ENCODE measurements at regions not wholly inside any gene's neighbourhood (a gene's known extent, or its start where the extent isn't known, plus 50 kb on each side); places are given as distances from the start of the nearest gene placed in this dataset.
"Not testable (repeated sequence)": the region's sequence is repeated elsewhere in the genome, so short reads cannot be mapped to it uniquely, and the experiment has no call there.

GRCh38 chr1:794310-794709 is 107.9 kb upstream of the OR4F16 start:
- H4K20me1 ChIP-seq (replicated peaks; ENCODE audit: control insufficient read depth, extremely low read depth, insufficient read depth, low read length); intact Hi-C loops (cut with micrococcal nuclease); FAIRE-seq; POLR2A ChIA-PET; H3K4me3 ChIP-seq (replicated peaks in 1 of 3; ENCODE audit: insufficient read depth in 1 of 3, low read depth in 1 of 3, low read length in 3 of 3); H3K9me3 ChIP-seq (replicated peaks; ENCODE audit: control insufficient read depth, insufficient read depth, low read length); BruUV-seq (replicated peaks); H3K4me2 ChIP-seq (ENCODE audit: insufficient read depth, low read length); H2AFZ ChIP-seq (ENCODE audit: low read depth, low read length); dilution Hi-C loops (cut with MboI; ENCODE audit: extremely low pct_ligation_motif_present, low sequenced_read_pairs); H3K79me2 ChIP-seq (ENCODE audit: control insufficient read depth, insufficient read depth, low read length); H3K27ac ChIP-seq (ENCODE audit: insufficient read depth, low read depth, low read length); CTCF ChIA-PET; H3K27me3 ChIP-seq (ENCODE audit: control insufficient read depth in 2 of 2, insufficient read depth in 2 of 2, low read length in 2 of 2); H3K9ac ChIP-seq (replicated peaks; ENCODE audit: extremely low read depth, insufficient read depth, low read length); H3K9me1 ChIP-seq (replicated peaks; ENCODE audit: control insufficient read depth, extremely low read depth, insufficient read depth, low read length); H3K4me1 ChIP-seq (ENCODE audit: control insufficient read depth, extremely low read depth, insufficient read depth, low read length); H3K36me3 ChIP-seq (ENCODE audit: control insufficient read depth in 2 of 2, extremely low read depth in 1 of 2, insufficient read depth in 2 of 2, low read length in 2 of 2); DNase-seq (ENCODE audit: low read depth, low spot score): not testable (repeated sequence)

GRCh38 chr1:794918-795584 is 108.6 kb upstream of the OR4F16 start:
- H3K4me2 ChIP-seq (ENCODE audit: insufficient read depth, low read length); dilution Hi-C loops (cut with MboI; ENCODE audit: extremely low pct_ligation_motif_present, low sequenced_read_pairs): not testable (repeated sequence)
- DNase-seq (ENCODE audit: low read depth, low spot score): peak; percentile 27

GRCh38 chr1:797649-798048 is 111.2 kb upstream of the OR4F16 start:
- FAIRE-seq, CTCF ChIA-PET, POLR2A ChIA-PET: not testable (repeated sequence)

More at GRCh38 chr1:794918-795584, 108.6 kb upstream of the OR4F16 start:
- H3K9ac ChIP-seq (replicated peaks; ENCODE audit: extremely low read depth, insufficient read depth, low read length); H3K4me3 ChIP-seq (replicated peaks in 1 of 3; ENCODE audit: insufficient read depth in 1 of 3, low read depth in 1 of 3, low read length in 3 of 3); H3K27ac ChIP-seq (ENCODE audit: insufficient read depth, low read depth, low read length); H2AFZ ChIP-seq (ENCODE audit: low read depth, low read length); CTCF ChIA-PET; H3K36me3 ChIP-seq (ENCODE audit: control insufficient read depth in 2 of 2, extremely low read depth in 1 of 2, insufficient read depth in 2 of 2, low read length in 2 of 2); H3K79me2 ChIP-seq (ENCODE audit: control insufficient read depth, insufficient read depth, low read length); H3K27me3 ChIP-seq (ENCODE audit: control insufficient read depth in 2 of 2, insufficient read depth in 2 of 2, low read length in 2 of 2); POLR2A ChIA-PET; H4K20me1 ChIP-seq (replicated peaks; ENCODE audit: control insufficient read depth, extremely low read depth, insufficient read depth, low read length); H3K4me1 ChIP-seq (ENCODE audit: control insufficient read depth, extremely low read depth, insufficient read depth, low read length); BruUV-seq (replicated peaks); FAIRE-seq; H3K9me1 ChIP-seq (replicated peaks; ENCODE audit: control insufficient read depth, extremely low read depth, insufficient read depth, low read length); H3K9me3 ChIP-seq (replicated peaks; ENCODE audit: control insufficient read depth, insufficient read depth, low read length); intact Hi-C loops (cut with micrococcal nuclease): not testable (repeated sequence)

GRCh38 chr1:800397-800796 is 113.9 kb upstream of the OR4F16 start:
- H2AFZ ChIP-seq (ENCODE audit: low read depth, low read length); H4K20me1 ChIP-seq (replicated peaks; ENCODE audit: control insufficient read depth, extremely low read depth, insufficient read depth, low read length); H3K36me3 ChIP-seq (ENCODE audit: control insufficient read depth in 2 of 2, extremely low read depth in 1 of 2, insufficient read depth in 2 of 2, low read length in 2 of 2); CTCF ChIA-PET; BruUV-seq (replicated peaks); H3K9me3 ChIP-seq (replicated peaks; ENCODE audit: control insufficient read depth, insufficient read depth, low read length); intact Hi-C loops (cut with micrococcal nuclease); POLR2A ChIA-PET; H3K27me3 ChIP-seq (ENCODE audit: control insufficient read depth in 2 of 2, insufficient read depth in 2 of 2, low read length in 2 of 2); DNase-seq (ENCODE audit: low read depth, low spot score); H3K4me1 ChIP-seq (ENCODE audit: control insufficient read depth, extremely low read depth, insufficient read depth, low read length); FAIRE-seq; H3K4me3 ChIP-seq (replicated peaks in 1 of 3; ENCODE audit: insufficient read depth in 1 of 3, low read depth in 1 of 3, low read length in 3 of 3); dilution Hi-C loops (cut with MboI; ENCODE audit: extremely low pct_ligation_motif_present, low sequenced_read_pairs); H3K9ac ChIP-seq (replicated peaks; ENCODE audit: extremely low read depth, insufficient read depth, low read length); H3K4me2 ChIP-seq (ENCODE audit: insufficient read depth, low read length); H3K9me1 ChIP-seq (replicated peaks; ENCODE audit: control insufficient read depth, extremely low read depth, insufficient read depth, low read length); H3K27ac ChIP-seq (ENCODE audit: insufficient read depth, low read depth, low read length); H3K79me2 ChIP-seq (ENCODE audit: control insufficient read depth, insufficient read depth, low read length): not testable (repeated sequence)

More at GRCh38 chr1:797649-798048, 111.2 kb upstream of the OR4F16 start:
- H3K9me1 ChIP-seq (replicated peaks; ENCODE audit: control insufficient read depth, extremely low read depth, insufficient read depth, low read length); DNase-seq (ENCODE audit: low read depth, low spot score); H3K36me3 ChIP-seq (ENCODE audit: control insufficient read depth in 2 of 2, extremely low read depth in 1 of 2, insufficient read depth in 2 of 2, low read length in 2 of 2); H2AFZ ChIP-seq (ENCODE audit: low read depth, low read length); BruUV-seq (replicated peaks); intact Hi-C loops (cut with micrococcal nuclease); H3K79me2 ChIP-seq (ENCODE audit: control insufficient read depth, insufficient read depth, low read length); H4K20me1 ChIP-seq (replicated peaks; ENCODE audit: control insufficient read depth, extremely low read depth, insufficient read depth, low read length); H3K4me3 ChIP-seq (replicated peaks in 1 of 3; ENCODE audit: insufficient read depth in 1 of 3, low read depth in 1 of 3, low read length in 3 of 3); H3K9ac ChIP-seq (replicated peaks; ENCODE audit: extremely low read depth, insufficient read depth, low read length); H3K4me1 ChIP-seq (ENCODE audit: control insufficient read depth, extremely low read depth, insufficient read depth, low read length); H3K27me3 ChIP-seq (ENCODE audit: control insufficient read depth in 2 of 2, insufficient read depth in 2 of 2, low read length in 2 of 2); H3K27ac ChIP-seq (ENCODE audit: insufficient read depth, low read depth, low read length); H3K4me2 ChIP-seq (ENCODE audit: insufficient read depth, low read length); dilution Hi-C loops (cut with MboI; ENCODE audit: extremely low pct_ligation_motif_present, low sequenced_read_pairs); H3K9me3 ChIP-seq (replicated peaks; ENCODE audit: control insufficient read depth, insufficient read depth, low read length): not testable (repeated sequence)
